ENCODE measurements at regions not wholly inside any gene's neighbourhood (a gene's known extent, or its start where the extent isn't known, plus 50 kb on each side); places are given as distances from the start of the nearest gene placed in this dataset.
"Not testable (repeated sequence)": the region's sequence is repeated elsewhere in the genome, so short reads cannot be mapped to it uniquely, and the experiment has no call there.

- intact Hi-C loops (cut with micrococcal nuclease) = no loop called here
- DNase-seq (no peak), ATAC-seq (no peak)
- Mint-ChIP-seq H3K4me3 (no peak overlapping the region), H3K4me1 (ENCODE audit: low read depth) (peaks cover 4% of the 10 kb centered on the region), H3K27me3 (no peaks in the 10 kb centered on the region), H3K27ac (no peak overlapping the region), H3K36me3 (ENCODE audit: low read depth) (no peaks in the 10 kb centered on the region), H3K9me3 (peaks cover 8% of the 10 kb centered on the region)
- no peak for TF ChIP-seq CTCF (IDR thresholded peaks at IDR 0.05)
- ChIA-PET CTCF (no interaction called here), POLR2A (no interaction called here)
These were observed 198.1 kb upstream of the TRPC7 start for GRCh38 chr5:136563489-136563888.

GRCh38 chr5:136560126-136560525 is 194.8 kb upstream of the TRPC7 start:
- Mint-ChIP-seq H3K27me3 (no peaks in the 10 kb centered on the region), H3K4me1 (ENCODE audit: low read depth) (no peaks in the 10 kb centered on the region), H3K27ac (no peak overlapping the region), H3K9me3 (peaks cover 10% of the 10 kb centered on the region), H3K4me3 (no peak overlapping the region), H3K36me3 (ENCODE audit: low read depth) (no peaks in the 10 kb centered on the region)
- TF ChIP-seq CTCF (IDR thresholded peaks at IDR 0.05) = no peak
- ATAC-seq (no peak), DNase-seq (no peak)
- ChIA-PET POLR2A (no interaction called here), CTCF (no interaction called here)
- intact Hi-C loops (cut with micrococcal nuclease) = no loop called here

- no peak for DNase-seq
- Mint-ChIP-seq H3K27ac (no peak overlapping the region), H3K4me1 (ENCODE audit: low read depth) (no peaks in the 10 kb centered on the region), H3K36me3 (ENCODE audit: low read depth) (no peaks in the 10 kb centered on the region), H3K4me3 (no peak overlapping the region), H3K9me3 (peaks cover 13% of the 10 kb centered on the region), H3K27me3 (no peaks in the 10 kb centered on the region)
- POLR2A ChIA-PET = no interaction called here
- no peak for TF ChIP-seq CTCF (IDR thresholded peaks at IDR 0.05)
- ATAC-seq = no peak
- intact Hi-C loops (cut with micrococcal nuclease) = no loop called here
- CTCF ChIA-PET = no interaction called here
These were observed 194.3 kb upstream of the TRPC7 start for GRCh38 chr5:136559651-136560050.

- ATAC-seq; H3K27ac Mint-ChIP-seq; DNase-seq; H3K36me3 Mint-ChIP-seq (ENCODE audit: low read depth); H3K4me3 Mint-ChIP-seq; POLR2A ChIA-PET; intact Hi-C loops (cut with micrococcal nuclease); H3K27me3 Mint-ChIP-seq; H3K9me3 Mint-ChIP-seq; H3K4me1 Mint-ChIP-seq (ENCODE audit: low read depth); CTCF ChIA-PET: not testable (repeated sequence)
These were observed 181.8 kb upstream of the TRPC7 start for GRCh38 chr5:136547096-136547495.

- intact Hi-C loops (cut with micrococcal nuclease); ATAC-seq; DNase-seq; H3K4me3 Mint-ChIP-seq; H3K9me3 Mint-ChIP-seq; H3K27me3 Mint-ChIP-seq; CTCF ChIA-PET; POLR2A ChIA-PET; H3K36me3 Mint-ChIP-seq (ENCODE audit: low read depth); H3K4me1 Mint-ChIP-seq (ENCODE audit: low read depth); H3K27ac Mint-ChIP-seq: not testable (repeated sequence)
These were observed 181.1 kb upstream of the TRPC7 start for GRCh38 chr5:136546441-136546840.

GRCh38 chr5:136545031-136545430 is 179.7 kb upstream of the TRPC7 start:
- H3K9me3 Mint-ChIP-seq; CTCF ChIA-PET; H3K4me1 Mint-ChIP-seq (ENCODE audit: low read depth); H3K4me3 Mint-ChIP-seq; DNase-seq; H3K27me3 Mint-ChIP-seq; intact Hi-C loops (cut with micrococcal nuclease); H3K27ac Mint-ChIP-seq; POLR2A ChIA-PET; H3K36me3 Mint-ChIP-seq (ENCODE audit: low read depth); ATAC-seq: not testable (repeated sequence)

- no peak for TF ChIP-seq CTCF (IDR thresholded peaks at IDR 0.05)
- H3K4me3 Mint-ChIP-seq = no peak overlapping the region
- no peaks in the 10 kb centered on the region for H3K27me3 Mint-ChIP-seq
- H3K9me3 Mint-ChIP-seq = no peaks in the 10 kb centered on the region
- POLR2A ChIA-PET = no interaction called here
- H3K27ac Mint-ChIP-seq = no peak overlapping the region
- ATAC-seq (no peak), DNase-seq (no peak)
- no peaks in the 10 kb centered on the region for H3K36me3 Mint-ChIP-seq (ENCODE audit: low read depth)
- CTCF ChIA-PET = no interaction called here
- H3K4me1 Mint-ChIP-seq (ENCODE audit: low read depth) = no peaks in the 10 kb centered on the region
- intact Hi-C loops (cut with micrococcal nuclease) = no loop called here
These were observed 173.2 kb upstream of the TRPC7 start for GRCh38 chr5:136538534-136538933.
